SIG-M5 treated with dmso at 0.1 percent for 504 hours (cell line): ENCODE measurements at regions not wholly inside any gene's neighbourhood (a gene's known extent, or its start where the extent isn't known, plus 50 kb on each side); places are given as distances from the start of the nearest gene placed in this dataset.

Experiments
- DNase-seq: peaks from one replicate; lab custom pipeline; 2025; ENCODE audit not compliant: unreplicated experiment; lab: John Stamatoyannopoulos, UW

DNA sequence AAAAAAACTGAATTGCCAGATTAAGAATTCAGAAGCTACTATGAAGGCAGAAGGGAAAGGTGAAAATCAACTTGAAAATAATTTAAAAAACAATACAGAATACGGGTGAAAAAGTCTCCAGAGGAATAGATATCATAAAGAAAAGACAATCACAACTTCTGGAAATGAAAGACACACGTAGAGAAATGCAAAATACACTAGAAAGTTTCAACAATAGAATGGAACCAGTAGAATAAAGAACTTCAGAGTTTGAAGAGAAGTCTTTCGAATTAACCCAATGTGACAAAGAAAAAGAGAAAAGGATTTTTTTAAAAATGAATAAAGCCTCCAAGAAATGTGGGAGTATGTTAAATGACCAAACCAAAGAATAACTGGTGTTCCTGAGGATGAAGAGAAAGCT lies 263.8 kb upstream of the FAT3 start:
- no peak for DNase-seq

DNA sequence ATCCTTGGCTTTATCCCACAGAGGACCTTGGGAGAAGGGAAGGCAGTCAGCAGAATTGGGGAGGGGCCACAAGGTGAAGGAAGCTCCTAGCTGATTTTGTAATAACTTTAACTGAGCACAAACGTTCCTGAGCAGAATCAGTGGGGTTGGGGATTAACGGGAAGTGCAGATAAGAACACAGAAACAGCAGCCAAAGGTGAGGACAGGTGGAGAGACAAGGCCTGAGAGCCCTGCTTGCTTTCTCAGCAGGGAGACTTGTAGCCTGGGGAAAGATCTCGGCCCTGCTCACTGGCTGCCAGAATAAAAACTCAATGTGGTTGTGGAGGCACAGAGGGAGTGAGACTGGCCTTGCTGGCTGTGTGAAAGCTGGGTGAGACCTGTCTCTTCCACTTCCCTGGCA lies 265.2 kb upstream of the FAT3 start:
- DNase-seq = no peak

DNA sequence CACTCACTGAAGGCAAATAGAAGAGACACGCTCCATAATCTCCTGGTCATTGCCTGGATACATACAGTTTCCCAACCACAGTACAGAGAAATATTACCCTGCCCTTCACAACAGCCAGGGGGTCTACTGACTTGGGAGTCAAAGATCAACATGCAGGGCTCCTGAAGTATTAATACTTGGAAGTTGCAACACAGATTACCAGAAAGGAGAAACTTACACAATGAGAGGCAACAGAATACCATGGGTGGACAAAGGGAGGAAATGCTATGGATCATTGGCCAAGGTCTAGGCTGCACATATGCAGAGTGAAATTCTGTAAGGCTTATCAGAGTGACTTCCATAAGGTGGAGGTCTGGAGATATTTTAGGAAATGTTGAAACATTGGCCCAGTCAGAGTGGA lies 267.9 kb upstream of the FAT3 start:
- DNase-seq = no peak

DNA sequence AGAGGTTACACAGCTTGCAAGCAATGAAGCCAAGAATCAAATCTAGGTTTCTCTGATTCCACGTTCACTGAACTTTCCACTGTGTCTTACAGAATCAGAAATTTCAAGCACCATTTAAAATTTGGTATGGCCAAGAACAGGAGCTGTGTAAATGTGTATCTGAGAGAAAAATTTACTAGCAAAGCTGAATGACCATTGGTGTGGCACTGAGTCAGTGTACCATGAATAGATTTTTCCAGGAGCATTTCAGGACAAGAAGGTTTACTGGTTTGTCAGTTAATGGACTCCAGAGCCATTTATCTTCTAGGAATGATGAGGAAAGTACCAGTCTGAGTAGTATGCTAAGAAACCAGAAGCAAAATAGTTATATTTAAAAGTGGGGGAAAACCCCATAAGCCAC lies 269.4 kb upstream of the FAT3 start:
- no peak for DNase-seq

DNA sequence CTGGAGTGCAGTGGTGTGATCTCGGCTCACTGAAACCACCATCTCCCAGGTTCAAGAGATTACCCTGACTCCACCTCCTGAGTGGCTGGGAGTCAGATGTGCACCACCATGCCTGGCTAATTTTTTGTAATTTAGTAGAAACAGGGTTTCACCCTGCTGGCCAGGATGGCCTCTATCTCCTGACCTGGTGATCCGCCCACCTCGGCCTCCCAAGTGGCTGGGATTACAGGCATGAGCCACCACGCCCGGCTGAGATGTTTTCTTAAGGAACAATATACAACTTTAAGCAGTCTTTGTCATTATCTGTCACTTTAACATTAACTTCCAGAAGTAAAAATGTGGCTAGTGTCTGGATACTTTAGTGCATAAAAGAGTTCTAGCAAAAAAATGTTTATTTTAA lies 272.6 kb upstream of the FAT3 start:
- DNase-seq = no peak

DNA sequence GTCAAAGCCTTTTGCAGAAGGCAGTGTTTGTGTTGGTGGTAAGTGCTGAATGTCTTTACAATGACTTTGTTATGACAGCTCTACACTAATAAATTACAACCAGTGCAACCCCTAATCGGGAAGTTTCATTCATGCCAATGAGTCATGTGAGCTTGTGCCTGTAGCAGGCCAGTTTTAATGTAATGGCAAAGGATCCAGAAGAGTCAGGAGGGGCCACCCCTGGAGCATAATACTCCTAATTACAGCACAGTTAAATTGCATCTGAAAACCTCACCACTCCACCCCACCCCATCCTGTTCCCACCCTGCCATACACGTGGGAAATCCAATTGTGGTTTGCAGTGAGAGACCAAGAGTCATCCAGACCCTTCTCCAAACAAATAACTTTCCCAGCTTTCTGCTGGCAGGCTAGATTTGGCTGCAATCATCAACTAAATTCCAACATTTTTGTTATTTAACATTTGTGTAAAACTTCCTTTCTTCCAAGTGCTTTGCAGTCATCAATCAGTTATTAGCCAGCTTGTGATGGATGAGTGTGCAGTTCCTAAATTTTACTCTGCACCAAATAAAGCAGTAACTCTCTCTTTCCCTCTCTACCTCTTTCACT lies 277.3 kb upstream of the FAT3 start:
- DNase-seq = no peak

DNA sequence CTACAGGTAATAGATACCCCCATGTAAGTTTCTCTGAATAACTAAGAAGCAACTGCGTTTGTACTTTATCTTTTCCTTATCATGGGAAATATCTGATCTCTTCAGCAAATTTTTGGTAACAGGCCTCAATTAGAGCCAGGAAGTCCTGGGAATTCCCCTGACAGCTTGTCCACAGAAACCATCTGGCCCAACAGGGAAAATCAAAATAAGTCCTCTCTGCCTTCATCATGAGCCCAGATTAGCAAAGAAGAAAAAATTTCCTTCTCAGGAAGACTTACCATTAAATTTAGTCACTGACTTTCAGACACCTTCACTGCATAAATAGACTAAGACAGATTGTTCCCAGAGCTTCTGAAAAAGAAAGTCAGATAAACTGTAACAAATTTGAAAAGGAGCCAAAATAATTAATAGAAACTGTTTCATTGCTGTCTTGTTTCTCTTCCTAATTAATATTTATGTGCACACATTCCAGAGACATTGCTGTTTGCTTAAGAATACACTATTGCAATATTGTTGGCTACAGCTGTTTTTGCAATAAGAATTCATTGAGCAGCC lies 278.1 kb upstream of the FAT3 start:
- DNase-seq = no peak

DNA sequence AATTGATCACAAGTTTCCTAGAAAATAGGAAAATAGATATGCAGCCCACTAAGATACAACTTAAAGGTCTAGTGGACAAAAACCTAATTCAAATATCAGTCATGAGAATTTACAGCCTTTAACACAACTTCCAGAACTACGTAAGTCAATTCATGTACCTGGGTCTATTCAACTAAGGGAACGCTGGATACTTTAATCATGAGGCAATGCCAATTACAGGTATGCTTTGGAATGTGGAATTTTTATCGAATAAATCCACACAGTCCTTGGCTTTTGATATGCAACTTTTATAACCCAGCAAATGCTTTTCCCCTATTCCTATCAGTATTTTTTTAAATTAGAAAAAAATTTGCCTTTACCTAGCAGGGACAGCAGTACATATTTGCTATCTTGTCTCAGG lies 289.5 kb upstream of the FAT3 start:
- DNase-seq = no peak

DNA sequence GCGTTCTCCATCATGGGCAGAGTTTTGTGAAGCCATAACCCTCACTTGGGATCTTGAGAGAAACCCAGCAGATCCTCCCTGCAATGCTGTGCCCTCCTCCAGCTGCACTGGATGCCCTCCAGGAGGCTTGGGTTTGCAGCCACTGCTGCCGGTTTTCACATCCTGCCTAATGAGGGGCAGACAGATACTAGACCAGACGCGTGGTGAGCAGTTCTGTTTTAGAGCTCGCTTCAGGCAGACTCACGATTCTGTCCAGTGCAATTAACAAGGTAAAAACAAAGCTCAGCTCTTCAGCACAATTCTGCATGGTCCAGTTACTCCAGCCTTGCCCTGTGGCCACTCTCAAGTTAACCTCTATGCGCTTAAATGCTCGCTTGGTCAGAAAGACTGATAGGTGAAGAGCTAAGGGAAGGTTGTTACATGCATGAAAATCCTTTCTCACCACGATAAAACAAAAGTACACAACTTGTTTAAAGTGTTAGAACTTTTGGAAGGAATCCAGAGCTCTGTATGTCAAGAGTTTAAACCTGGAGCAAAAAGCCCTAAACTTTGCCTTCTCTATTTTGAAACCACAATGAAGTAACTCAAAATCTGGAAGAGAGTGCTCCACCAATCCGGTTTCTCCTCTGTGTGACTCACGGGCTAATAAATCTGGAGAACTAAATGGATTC lies 292.3 kb upstream of the FAT3 start:
- DNase-seq = no peak

DNA sequence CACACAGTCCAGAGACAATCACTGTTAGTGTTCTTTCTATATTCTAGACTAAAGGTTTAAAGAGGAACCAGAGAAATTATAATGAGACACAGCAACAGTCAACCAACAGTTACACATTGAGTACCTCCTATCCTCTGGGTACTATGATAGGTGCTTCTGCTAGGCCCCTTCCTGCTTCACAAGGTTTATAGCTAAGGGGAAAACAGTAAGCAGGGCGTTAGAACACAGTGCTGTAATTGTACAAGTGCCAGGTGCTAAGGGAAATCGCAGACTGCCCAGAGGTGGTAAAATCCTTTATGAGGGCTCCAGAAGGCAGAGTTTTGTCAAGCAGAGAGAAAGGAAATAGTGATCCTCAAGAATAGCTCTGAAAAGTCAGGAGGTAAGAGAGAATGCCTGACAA lies 297.2 kb upstream of the FAT3 start:
- no peak for DNase-seq

DNA sequence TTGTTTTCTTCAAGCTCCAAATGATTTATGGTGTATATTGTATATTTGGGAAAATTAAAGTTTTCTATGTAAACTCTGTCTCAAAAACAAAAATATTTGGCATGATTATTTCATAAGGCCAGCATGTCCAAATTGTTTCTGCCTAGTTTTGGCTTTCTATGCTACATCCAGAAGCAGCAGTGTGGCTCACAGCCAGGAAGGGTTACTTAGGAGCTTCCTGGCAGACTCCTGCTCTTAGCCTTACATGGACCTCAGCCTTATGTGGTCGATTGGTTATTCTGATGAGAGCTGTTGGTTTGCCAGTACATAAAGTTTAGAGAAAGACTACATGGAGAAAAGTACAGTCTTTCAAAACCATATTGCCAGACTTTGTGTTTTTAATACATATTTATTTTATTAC lies 297.7 kb upstream of the FAT3 start:
- no peak for DNase-seq

DNA sequence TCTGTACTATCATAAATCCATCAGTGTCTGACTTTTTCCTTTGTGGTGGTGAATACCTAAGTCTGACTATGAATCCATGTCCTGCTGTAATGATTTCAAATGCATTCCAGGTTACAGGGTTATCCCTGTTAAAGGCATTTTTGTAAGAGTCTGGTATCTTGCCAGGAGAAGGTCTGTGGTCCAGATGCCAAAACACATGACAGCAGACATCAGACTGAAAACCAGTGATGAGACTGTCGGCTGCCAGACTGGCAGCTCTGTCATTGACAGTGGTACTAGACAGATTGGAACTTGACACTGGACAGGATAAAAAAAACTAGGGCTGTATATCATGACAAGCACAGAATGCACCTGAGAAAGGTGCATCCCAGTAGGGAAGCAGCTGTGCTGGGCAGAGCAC lies 301.8 kb upstream of the FAT3 start:
- DNase-seq = no peak

DNA sequence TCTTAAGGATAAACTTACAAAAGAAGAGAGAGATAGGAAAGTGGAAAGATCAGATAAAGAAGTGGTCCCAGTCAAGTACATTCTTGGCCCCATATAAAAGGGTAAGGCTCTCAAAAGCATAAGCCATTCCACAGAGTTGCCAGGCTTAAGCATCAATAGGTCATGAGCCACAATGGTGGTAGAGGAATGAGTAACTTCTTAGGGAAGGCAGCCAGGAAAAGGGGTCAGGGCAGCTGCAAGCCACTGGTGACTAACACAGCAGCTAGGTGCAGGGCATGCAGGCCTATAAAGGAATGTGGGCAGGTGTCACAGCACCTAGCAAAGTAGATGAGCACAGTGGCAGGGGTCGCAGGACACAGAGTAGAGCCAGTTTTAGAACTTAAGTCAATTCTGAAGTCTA lies 302.6 kb upstream of the FAT3 start:
- no peak for DNase-seq

DNA sequence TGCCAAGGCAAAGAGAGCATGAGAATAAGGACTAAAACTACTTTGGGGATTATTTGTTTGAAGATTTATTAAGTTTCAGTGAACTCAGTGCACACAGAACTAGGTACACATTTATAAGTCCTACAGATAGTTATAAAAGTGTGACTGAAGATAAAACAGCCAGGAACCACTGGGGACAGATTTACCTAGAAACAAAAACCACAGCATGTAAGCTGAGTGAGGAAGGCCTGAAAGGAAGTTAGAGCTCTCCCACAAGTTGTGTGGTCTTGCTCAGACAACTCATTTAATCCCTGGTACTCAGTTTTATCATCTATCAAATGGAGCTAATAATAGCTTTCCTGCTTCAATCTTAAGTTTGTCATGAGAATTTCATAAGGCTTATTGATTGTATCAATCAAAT lies 311.2 kb upstream of the FAT3 start:
- DNase-seq = no peak

DNA sequence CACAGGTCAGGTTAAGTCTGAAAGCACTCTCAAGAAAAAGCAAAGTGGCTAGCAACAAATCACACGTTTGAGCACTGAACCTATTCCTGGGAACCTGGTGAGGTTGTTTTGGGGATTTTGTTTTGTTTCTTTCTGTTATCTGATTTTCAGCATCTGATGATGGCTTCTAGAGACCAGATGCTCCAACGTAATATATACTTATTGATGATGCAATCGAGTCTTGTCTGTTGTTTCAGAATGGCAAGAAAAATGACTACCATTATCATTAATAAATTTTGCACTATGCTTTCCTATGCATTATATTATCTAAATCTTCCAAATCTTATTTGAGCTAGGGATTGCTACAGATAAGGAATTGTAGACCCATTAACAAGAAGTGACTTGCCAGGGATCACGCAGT lies 312.3 kb upstream of the FAT3 start:
- DNase-seq = no peak

DNA sequence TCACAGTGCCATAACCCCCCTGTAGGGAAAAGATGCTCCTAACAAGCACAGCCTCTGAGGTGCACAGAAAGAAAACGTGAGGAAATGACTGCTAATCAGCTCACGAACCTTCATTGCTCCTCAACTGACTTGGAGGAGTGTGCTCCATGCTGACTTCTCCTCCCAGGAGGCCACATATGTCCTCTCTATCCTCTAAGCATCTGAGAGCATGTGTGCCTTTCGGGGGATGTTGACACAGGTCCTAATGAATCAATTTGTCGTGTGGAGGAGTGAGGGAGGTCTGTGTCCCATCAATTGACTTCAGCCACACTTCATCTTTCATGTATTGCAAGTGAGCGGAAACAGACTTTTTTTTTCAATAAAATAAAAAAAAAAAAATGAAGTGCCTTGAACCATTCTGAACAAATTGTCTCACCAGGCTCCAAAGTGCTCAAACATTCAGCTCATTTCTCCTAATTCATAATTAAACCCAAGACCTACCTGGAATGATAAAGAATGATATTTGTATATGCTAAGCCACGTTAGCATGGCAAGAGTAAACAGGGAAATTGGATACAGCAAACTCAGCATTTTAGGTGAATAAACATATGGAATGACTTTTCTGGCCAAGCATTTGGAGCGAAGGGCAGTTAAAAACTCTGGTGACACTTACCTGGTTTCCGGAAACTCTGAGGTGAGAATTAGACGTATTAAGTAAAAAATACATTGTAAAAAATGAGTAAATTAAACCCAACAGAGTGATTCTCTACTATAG lies 317.6 kb upstream of the FAT3 start:
- DNase-seq = no peak

DNA sequence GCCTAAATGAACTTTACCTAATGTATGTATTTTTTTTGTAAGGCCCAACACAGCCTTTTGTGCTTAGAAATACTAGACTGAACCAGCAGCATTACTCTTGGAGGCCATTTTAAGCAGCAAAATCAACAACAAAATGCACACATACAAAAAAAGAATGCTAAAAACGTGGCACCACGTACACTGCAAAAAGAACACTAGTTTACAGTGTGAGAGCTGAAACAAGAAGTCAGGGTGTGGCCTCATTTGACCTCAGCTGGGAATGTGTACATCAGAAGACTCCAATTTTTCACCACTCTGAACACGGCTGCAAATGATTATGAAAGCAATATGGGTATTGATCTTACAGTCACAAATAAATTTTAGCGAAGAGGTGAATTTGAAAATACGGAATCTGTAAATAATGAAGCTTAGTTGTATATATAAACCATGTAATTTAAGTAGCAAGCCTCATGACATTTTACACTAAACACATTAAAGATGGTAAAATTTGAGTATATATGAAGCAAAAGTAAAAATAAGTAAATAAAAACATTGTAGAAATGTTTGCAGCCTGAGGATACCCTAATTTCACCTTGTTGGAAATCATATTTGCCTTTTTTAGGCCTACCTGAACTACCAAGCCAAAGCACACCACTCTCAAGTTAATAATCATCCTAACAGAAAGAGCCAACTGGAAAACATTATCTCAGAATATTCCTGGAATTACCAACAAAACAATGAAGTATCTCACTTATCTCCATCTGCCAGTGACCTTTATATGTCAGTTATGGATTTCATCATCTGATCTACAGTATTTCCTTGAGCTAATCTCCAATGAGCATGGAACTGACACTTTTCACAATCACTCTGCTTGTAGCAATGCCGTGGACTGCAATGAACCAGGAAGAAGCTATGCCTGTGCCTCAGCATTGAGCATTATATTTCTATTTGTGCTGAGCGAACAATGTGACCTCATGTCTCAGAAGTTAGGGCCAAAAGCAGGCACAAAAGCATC lies 319.5 kb upstream of the FAT3 start:
- no peak for DNase-seq

DNA sequence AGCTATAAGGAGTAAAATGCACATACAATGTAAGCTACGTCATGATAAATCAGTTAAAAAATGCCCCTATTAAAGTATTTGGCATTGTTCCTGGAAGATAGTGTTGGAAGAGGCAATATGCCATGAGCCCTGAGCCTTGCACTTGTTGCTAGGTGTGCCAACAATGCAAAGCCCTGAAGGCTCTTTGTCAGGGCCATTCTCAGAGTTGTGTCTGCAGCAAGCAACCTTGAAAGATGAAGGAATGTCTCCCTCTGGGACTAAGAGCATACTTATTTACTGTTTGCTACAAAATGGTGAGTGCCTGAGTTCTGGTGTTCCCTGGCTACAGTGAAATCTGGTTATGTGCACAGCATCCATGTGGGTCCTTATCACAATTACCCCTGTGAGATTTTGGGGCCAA lies 322.3 kb upstream of the FAT3 start:
- DNase-seq = no peak

DNA sequence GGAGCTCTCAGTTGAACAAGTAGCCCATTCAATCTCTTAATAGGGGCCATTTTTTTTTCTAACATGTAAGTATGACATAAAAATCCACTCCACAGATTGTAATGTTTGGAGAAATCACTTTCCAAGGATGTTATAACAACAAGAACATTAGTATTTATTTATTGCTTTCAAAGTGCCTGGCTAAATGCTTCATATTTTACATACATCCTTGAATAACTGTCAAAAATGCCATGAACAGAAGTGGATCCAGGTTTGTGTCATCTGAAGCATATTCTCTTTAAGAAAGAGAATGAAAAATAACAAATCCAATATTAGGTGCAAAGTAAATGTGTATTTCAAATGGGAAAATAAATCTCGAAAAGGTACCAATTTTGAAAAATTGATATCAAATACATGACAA lies 344.0 kb upstream of the FAT3 start:
- DNase-seq = no peak

DNA sequence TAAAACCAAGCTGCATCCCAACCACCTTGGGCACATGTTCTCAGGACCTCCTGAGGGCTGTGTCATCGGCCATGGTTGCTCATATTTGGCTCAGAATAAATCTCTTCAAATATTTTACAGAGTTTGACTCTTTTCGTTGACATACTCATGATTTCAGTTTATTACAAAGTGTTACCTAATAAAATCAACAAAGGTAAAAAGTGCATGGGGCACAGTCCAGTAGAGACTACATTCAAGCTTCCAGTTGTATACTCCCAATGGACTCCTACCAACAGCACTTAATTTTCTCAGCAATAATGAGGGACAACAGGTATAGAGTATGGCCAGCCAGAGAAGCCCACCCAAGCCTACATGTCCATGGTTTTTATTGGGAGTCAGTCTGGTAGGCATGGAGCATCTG lies 347.9 kb upstream of the FAT3 start:
- no peak for DNase-seq

DNA sequence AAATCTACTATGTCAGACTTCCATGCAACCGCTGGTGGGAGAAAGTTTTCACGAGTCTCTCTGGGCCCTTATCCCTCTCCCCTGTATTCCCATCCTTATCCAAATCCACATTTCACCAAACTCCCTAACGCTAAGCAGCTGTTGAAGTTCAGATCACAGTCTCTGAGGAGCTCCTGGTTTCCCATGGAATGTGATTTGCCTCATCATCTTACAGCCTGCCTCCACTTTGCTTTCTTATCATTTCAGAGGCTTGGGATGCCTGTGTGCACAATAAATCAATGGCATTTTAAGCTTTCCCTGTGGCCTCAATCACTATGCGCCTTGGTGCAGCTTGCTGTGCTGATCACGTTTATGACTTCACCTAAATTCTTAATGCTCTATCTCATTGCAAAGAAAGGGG lies 352.4 kb upstream of the FAT3 start:
- DNase-seq = no peak
